RPMI8226 (cell line): ENCODE measurements at regions not wholly inside any gene's neighbourhood (a gene's known extent, or its start where the extent isn't known, plus 50 kb on each side); places are given as distances from the start of the nearest gene placed in this dataset.

Experiments used
- DNase-seq: peaks from one replicate; pipeline ENCODE4 v3.0.0-alpha.2; 2015

DNA sequence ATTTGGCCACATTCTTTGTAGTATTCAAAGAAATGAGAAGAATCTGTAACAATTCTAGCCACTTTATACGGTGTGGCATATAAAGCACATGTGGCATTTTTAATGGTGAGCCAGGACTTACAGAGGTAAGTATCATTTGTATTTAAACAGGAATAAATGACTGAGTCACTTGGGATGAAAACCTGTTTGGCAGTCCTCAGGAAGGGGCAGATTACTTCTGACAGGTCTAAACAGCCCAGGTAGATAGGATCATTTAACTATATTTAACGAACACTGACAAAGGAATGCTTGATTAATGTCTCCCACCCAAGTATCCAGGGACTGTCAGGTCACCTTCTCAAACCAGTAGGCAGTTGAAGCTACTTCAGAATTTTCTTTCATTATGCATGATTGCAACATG is 241.5 kb upstream of the SATB1 start:
- no peak for DNase-seq

DNA sequence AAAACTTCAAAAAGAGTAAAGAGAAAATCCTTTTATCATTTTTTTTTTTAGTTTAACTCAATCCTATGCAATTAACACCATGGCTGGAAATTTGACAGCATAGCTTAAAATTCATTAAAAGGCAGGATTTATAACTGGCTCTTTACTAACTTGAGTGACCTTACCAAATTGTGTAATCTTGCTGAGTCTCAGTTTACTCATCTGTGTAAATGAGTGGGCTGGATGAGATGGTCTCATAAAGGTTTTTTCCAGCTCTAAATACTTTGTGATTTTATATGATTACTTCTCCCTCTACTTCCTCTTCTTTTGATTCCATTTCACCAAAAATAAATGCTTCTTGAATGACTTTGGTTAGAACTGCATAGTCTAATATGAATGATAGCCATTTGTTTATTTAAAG is 234.9 kb upstream of the SATB1 start:
- DNase-seq = no peak

DNA sequence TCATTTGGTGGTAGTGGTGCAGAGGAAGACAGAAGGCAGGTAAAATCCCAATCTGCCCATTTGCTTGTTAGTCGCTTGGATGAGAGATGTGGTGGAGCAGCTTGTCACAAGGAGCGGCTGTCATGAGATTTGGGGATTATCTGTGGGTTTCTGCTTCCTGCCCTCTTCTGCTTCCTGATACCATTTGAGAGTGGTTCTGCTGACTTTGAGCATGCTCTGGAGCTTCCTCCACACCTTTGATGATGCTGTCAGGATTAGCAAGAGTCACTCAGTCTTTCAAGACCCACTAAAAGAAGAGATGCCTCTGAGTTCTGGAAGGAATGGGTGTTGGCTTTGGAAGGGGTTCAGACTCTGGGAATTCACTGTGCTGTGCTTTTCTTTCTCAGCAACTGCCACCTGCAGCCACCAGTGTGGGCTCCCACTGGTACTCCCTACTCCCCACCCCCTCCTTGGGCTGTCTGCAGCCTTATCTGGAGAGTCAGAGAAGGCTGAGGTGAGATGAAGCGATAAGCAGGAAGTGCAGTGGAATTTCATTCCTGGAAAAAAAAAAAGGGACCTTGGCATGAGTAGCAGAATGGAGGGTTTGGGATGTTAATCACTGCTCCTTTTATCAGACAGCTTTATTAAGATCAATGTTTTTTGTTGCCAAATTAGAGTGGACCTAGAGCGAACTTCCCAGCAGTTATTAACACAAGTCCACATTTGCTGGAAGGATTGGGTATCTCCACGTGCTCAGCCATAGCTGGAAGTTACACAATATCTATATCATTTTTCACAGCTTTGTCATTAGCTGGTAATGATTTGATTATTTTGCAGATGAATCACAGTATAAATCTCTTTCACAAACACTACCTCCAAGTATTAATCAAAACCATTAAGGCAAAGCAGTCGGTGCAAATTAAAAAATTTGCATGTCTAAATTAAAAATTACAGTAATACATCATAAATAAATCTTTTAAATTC is 233.0 kb upstream of the SATB1 start:
- DNase-seq = no peak

DNA sequence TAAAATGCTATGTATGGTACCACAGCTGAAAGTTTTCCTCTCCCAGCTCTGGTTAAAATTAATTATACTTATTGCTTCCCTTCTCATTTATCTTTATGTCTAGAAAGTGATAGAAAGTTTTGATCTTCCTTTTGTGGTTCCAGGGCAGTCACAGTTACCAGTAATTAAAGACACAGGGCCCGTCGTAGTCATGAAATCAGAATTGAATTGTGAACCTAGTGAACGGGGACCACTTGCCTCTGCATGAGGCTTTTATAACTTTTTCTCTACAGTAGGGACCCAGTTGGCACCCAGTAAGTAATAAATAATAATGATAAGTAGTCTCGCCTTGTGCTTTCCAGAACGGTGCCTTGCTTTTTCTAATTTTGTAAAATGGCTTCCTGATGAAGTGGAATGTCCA is 231.7 kb upstream of the SATB1 start:
- DNase-seq = no peak

DNA sequence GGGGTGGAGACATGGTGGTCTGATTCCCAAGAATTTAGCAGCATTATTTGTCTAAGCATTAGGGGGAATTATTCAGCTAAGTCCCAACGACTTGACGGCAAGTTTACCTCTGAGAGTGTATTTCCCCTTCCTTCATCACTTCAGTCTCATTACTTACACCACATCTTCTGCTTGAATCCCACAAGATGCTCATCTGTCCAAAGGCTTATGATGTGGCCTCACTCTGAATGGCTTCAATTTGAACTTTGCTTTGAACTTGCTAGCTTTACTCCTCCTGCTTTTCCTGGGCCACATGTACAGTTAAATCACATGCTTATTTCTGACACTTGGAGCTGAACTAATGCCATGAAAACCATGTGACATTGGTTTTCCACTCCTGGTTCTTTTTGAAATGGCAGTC is 231.3 kb upstream of the SATB1 start:
- no peak for DNase-seq

DNA sequence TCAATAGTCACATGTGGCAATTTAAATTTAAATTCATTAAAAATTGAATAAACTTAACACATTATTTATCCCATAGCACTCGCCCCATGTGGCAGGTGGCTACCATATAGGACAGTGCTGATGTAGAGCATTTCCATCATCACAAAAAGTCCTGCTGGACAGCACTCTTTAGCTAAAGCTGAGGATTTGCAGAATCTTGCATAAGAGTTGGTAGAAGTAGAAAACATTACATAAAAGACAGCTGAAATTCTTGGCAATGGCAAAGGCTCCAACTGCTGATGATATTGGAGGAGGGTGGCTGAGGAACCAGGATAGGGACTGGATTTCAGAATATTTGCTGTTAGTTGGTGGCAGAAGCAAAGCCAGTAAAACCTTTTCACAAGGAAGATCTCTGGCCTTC is 230.7 kb upstream of the SATB1 start:
- DNase-seq = no peak

DNA sequence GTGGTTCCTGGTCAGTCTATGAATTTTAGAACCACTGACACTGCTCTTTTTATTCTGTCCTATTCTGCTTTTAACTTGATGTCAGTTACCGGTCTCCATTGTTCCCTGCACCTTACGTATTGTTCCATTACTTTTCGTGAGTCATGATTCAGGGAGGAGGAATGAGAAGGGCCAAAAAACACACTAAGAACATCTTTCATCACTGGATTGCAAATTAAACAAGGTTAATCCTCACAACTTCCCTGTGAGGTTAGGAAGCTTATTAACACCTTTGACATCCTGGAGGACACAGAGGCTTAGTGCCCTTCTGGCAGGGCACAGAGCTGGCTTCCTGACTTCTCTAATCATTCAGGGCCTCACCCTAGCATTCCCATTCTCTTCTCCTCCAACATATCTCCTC is 227.6 kb upstream of the SATB1 start:
- DNase-seq = no peak

DNA sequence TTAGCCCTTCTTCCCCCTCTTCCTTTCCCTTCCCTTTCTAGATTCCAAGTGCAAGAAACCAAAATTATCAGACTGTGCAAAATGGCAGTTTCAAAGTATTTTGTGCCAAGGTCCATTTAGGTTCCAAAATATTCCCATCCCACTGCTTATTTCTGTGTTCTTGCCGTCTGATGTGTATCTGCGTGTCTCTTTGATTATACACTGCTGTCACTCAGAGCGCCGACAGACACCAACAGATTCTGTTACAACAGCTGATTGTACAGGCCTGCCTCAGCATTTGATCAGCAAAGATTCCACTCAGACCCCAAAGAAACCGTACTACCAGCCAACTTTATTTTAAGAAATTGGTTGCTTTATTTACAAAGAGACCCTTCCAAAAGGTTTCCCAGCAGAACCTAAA is 225.6 kb upstream of the SATB1 start:
- no peak for DNase-seq

DNA sequence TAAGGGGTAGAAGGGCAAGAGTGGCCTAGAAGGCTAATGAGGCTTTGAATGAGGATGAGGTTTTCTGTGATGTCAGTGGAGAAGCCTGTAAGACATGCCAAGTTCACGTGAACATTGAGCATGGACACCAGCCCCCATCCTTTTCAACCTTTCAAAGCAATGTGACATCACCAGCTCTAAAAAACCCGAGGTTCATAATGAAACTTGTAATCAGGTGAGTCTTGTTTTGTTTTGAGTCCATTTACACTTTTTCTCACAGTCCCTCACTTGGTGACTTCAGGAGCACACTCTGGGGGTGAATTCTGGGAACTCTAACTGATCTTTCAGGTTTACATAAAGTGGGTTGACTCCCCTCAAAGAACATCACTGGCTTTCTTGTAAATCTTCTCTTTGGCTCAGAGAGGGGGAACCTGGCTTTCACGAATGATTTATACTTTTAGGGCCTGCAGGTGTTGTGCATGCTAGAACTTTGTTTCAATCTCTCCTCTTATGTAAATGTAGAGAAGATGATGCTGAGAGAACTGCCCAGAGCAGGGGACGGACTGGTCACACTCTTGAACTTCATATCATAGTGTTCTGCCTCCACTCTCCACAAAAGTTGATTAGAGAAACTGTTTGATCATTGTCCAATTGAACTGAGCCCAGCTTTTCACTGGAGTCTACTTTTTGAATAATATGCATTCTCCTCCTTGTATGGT is 224.7 kb upstream of the SATB1 start:
- DNase-seq = no peak

DNA sequence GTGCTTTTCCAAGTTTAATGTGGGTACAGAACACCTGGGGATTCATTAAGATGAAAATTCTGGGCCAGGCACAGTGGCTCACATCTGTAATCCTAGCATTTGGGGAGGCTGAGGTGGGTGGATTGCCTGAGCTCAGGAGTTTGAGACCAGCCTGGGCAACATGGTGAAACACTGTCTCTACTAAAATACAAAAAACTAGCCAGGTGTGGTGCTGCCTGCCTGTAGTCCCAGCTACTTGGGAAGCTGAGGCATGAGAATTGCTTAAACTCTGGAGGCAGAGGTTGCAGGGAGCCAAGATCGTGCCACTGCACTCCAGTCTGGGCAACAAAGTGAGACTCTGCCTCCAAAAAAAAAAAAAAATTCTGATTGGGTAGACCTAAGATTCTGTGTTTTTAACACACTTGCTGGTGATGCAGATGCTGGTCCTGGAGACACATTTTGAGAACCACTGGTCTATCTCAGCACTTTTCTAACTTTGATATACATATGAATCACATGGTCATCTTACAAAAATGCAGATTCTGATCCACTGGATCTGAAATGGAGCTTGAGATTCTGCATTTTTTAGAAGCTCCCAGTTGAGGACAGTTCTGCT is 223.8 kb upstream of the SATB1 start:
- no peak for DNase-seq

DNA sequence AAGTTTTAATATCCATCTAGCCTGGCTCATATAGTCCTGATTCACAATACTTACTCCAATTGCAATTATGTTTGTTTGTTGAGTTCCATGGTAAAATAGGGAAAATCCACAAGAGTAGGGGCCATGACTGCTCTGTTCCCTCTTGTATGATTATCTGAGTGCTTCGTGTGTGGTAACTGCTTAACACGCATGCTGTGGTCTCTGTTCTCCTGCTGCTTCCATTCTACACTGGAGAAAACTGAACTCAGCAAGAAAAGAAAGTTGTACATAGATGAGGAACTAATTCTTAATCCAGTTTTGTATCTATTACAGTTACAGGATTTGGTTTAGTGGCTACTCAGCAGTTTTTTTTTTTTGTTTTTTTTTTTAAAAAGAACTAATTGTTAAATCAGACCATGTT is 223.0 kb upstream of the SATB1 start:
- DNase-seq = no peak

DNA sequence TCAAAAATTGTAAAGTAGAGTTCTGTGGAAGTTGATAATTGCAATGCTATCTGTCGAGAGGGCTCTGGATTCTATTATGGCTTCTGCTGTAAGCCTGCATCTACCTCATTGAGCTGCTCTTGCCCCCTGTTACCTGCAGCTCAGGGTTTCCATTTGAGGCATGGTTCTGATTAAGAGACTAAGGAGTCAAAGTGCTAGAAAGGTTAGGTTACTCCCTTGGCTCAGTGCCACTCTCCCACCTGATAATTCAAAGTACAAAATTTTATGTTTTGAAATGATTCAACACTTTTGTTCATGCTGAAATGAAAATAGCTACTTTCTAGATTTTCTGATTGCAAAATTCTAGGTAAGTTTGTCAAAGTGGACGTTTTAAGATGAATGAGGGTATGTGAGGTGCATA is 220.5 kb upstream of the SATB1 start:
- DNase-seq = no peak

DNA sequence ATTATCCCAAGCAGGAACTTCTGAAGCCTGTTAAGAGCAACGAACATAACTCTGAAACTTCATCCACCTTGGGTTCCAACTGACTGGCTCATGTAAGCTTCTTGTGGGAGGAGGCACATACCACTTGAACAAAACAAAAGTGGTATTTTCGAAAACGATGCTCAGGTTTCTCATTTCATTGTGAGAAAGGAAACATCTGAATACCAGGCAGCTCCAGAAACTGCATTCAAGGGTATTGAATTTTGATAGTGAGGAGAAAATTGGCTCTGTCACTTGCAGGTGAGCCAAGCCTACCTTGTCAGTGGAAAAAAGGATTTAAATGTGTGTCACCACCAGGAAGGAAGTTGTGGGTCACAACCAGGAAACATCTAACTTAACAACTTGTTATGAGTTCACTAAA is 218.1 kb upstream of the SATB1 start:
- DNase-seq = no peak

DNA sequence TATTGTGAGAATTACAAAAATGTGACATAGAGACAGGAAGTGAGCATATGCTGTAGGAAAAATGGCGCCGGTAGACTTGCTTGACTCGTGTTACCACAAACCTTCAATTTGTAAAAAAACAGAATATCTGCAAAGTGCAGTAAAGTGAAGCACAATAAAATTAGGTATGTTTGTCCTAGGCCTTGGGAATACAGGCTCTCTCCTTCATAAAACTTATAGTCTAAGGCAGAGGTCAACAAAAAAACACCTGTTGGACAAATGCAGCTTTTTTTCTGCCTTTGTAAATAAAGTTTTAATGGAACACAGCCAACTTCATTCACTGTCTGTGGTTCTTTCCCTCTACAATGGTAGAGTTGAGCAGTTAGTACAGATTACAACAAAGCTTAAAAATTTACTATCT is 216.8 kb upstream of the SATB1 start:
- DNase-seq = no peak

DNA sequence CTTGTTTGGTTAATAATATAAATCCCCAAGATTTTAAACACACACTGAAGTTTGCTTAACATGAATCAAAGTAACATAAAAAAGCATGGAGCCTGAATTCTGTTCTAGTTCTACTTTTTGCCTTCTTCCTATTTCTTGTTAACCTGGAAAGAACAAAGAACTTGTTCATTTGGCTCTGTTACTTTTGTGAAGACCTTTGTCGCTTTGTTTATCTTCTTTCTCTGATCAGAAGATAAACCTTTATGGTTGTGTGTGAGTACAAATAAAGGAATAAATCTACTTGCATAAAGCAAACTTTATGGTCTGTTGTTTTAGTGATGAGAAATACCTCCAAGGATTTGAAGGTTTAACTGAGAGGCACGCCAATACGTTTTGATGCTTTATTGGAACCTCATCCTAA is 210.1 kb upstream of the SATB1 start:
- DNase-seq = no peak

DNA sequence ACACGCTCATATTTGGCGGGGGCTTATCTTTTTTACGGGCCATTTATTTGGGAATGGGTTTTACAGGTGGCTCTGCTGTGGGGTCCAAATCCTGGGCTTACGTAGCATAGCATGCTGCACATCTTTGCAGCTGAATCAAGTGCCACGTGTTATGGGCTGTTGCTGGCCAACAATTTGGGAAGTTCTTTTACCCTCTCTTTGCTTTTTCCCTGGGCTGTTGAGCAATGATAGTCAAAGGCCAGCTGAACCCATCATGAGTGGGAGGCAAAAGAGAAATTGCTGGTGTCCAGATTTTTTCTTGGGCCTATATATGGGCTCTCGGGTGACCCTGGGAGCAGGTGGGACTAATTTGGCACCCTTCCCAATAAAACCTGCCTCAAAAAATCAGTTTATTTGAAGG is 209.3 kb upstream of the SATB1 start:
- no peak for DNase-seq

DNA sequence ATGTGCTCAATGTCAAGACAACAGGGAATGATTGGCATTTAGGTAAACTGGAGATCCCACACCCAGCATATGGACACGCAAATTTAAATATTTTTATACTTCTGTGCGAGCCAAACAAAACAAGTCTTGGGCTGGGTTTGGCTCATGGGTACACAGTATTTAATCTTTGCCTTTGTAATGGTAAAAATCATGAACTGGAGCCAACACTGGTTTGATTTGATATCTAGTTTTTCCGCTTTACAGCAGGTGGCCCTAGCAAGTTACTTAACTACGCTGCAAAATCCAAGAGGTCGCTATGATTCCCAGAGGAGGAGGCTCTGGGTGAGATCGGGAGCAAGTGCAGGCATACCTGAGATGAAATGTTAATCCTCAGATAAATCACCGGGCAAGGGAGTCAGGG is 207.9 kb upstream of the SATB1 start:
- no peak for DNase-seq

DNA sequence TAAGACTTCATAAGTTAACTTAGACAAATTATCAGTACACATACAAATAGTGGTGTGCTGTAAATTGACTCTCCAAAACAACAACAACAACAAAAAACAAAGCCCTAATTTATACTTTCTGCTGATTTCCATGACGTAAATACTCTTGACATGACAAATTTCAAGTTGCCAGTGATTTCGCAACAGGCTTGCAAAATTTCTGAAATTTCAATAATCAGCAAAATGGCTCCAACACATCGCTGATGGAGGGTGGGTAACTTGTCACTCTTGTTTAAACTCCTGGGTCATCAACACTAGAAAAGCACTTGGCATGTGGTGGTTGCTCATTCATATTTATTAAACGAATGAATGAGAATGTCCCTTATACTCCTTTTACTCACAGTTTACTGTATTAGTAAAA is 205.2 kb upstream of the SATB1 start:
- no peak for DNase-seq

DNA sequence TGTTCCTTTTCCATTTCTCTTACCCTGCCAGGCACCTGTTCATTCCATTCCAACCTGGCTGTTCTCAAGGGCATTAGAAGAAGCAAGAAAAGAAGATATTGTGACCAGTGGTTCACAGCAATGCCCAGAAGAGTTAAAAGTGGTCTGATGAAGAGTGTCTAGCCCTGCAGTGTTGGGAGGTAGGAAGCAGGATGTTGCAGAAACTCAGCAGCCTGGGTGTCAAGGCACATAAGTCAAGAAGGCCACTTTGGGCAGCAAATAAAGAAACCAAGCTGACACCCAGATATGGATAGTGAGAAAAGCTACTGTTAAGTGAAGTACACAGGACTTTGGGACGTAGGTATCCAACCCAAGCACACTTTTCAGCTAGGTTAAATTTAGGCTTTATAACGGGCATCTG is 199.9 kb upstream of the SATB1 start:
- no peak for DNase-seq

DNA sequence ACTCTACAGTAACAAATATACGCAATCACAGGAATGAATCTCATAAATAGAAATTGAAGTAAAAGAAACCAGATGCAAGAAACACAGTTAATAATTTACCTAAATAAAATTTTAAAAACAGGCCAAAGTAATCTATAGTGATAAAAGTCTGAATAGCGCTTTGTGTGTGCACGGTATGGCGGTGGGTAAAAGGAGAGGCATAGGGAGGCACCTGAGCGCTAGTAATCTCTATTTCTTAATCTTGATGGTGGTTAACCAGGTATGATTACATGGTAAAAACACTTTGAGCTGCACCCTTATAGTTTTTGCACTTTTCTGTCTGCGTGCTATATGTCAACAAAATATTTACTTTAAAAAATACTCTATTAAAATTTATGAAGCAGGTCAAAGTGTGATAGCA is 198.1 kb upstream of the SATB1 start:
- no peak for DNase-seq

DNA sequence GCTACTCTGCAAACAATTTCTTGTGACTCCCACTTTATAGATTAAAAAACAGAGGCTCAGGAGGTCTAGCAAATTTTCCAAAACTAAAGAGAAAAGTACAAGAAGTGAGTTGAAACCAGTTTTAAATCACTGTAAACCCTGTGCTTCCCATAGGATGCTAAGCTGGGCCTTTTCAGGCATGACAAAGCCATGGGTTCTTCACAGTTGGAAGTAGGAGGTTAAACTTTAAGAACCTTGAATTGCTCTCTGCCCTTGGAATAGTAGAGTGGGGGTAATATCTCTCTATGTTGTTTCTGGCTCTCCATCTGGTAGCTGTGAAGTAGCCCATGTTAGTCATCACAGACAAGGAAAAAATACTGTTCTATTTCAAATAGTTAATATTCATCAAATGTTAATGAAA is 193.6 kb upstream of the SATB1 start:
- DNase-seq = no peak

DNA sequence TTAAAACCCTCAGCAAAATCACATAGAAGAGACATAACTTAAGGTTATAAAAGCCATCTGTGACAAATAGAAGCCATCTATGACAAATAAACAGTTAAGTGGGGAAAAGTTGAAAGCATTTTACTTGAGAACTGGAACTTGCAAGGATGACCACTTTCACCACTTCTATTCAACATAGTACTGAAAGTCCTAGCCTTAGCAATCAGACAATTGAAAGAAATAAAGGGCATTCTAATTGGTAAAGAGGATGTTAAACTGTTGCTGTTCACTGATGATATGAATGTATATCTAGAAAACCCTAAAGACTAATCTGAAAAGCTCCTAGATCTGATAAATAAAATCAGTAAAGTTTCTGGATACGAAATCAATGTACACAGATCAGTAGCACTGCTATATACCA is 186.9 kb upstream of the SATB1 start:
- DNase-seq = no peak

DNA sequence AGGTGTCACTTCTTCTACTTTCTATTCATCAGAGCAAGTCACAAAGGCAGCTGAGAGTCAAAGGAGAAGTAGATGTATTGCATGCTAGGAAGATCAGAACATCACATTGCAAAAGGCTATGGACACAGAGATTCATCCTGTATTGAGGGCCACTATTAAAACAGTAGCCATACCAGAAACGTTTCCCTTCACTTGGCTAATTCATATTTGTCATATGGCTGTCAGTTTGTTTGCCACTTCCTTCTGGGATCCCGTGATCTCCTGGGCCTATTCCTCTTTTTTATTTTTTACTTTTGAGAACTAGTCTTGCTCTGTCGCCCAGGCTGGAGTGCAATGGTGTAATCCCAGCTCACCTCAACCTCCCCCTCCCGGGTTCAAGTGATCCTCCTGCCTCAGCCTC is 184.0 kb upstream of the SATB1 start:
- DNase-seq = no peak

DNA sequence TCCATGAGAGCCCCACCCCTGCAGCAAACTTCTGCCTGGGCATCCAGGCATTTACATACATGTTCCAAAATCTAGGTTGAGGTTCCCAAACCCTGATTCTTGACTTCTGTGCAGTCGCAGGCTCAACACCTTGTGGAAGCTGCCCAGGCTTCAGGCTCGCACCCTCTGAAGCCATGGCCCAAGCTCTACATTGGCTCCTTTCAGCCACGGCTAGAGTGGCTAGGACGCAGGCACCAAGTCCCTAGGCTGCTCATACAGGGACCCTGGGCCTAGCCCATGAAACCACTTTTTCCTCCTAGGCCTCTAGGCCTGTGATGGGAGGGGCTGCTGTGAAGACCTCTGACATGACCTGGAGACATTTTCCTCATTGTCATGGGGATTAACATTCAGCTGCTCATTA is 172.8 kb upstream of the SATB1 start:
- no peak for DNase-seq
